Natural killer cell (primary cell): ENCODE measurements at regions not wholly inside any gene's neighbourhood (a gene's known extent, or its start where the extent isn't known, plus 50 kb on each side); places are given as distances from the start of the nearest gene placed in this dataset.
A peak's percentile ranks its signal among the peaks of the same experiment; 100 is the strongest.

Source experiments
- ATAC-seq, 3 donors: fragments of 150-1000 bp in 2 of 3; fragments of 200-7000 bp in 1 of 3; cut with Tn5 transposase; 1 replicate in 1 of 3; 2 replicates in 2 of 3; pipeline ENCODE4 v1.10.0; 2021; ENCODE audit warnings: mild to moderate bottlenecking in 2 of 3, moderate library complexity in 2 of 3
- DNase-seq, 2 donors: peaks; one replicate each; pipeline versions ENCODE4 v3.0.0 to v3.0.0-alpha.2; 2013 to 2021; ENCODE audit warnings: mixed read lengths in 1 of 2
- H3K27ac ChIP-seq: one replicate; pipeline ENCODE4 v1.5.1; 2013; ENCODE audit warnings: mild to moderate bottlenecking, low read length
- H3K27me3 ChIP-seq: one replicate; pipeline ENCODE4 v1.6.1; 2013; ENCODE audit warnings: low read length; ENCODE audit not compliant: control insufficient read depth, insufficient read depth
- H3K36me3 ChIP-seq: one replicate; pipeline ENCODE4 v1.6.1; 2013; ENCODE audit warnings: low read length; ENCODE audit not compliant: control insufficient read depth, insufficient read depth
- H3K4me1 ChIP-seq: one replicate; pipeline ENCODE4 v1.6.1; 2013; ENCODE audit warnings: low read length; ENCODE audit not compliant: control insufficient read depth, insufficient read depth
- H3K4me3 ChIP-seq: one replicate; pipeline ENCODE4 v1.5.1; 2013; ENCODE audit warnings: low read length
- H3K9me3 ChIP-seq: one replicate; pipeline ENCODE4 v1.6.1; 2013; ENCODE audit warnings: low read length; ENCODE audit not compliant: control insufficient read depth, insufficient read depth
- H3K27ac Mint-ChIP-seq, 2 donors: one replicate each; pipeline ENCODE4 v1.8.0; 2022; ENCODE audit warnings: mild to moderate bottlenecking in 2 of 2, mixed read lengths in 2 of 2, moderate library complexity in 1 of 2
- H3K27me3 Mint-ChIP-seq, 2 donors: one replicate each; pipeline ENCODE4 v1.8.0; 2022; ENCODE audit warnings: low read depth in 2 of 2, mixed read lengths in 2 of 2
- H3K36me3 Mint-ChIP-seq: one replicate; pipeline ENCODE4 v1.8.0; 2022; ENCODE audit warnings: mixed read lengths
- H3K4me1 Mint-ChIP-seq, 2 donors: one replicate each; pipeline ENCODE4 v1.8.0; 2022; ENCODE audit warnings: mixed read lengths in 2 of 2
- H3K4me3 Mint-ChIP-seq: one replicate; pipeline ENCODE4 v1.8.0; 2022; ENCODE audit warnings: mild to moderate bottlenecking, moderate library complexity, mixed read lengths
- H3K9me3 Mint-ChIP-seq, 2 donors: one replicate each; pipeline ENCODE4 v1.8.0; 2022; ENCODE audit warnings: mixed read lengths in 2 of 2
- CTCF ChIP-seq: fragments of 200-600 bp; IDR thresholded peaks from one replicate; pipeline ENCODE4 v1.8.0; 2022; ENCODE audit warnings: antibody characterized with exemption
- WGBS: methylation state at CpG from one replicate; pipeline ENCODE4 v1.1.7; 2013; ENCODE audit warnings: missing lambda C conversion rate; ENCODE audit not compliant: insufficient coverage; 5-methylcytosine and 5-hydroxymethylcytosine counted together
- intact Hi-C: fragments of 100-400 bp; cut with micrococcal nuclease; formaldehyde crosslinking; loops from one replicate; pipeline ENCODE4 v1.14.2; 2022

- DNase-seq = no peak
- H3K27me3 ChIP-seq = peaks cover 8% of the 10 kb centered on the region
- H3K27ac ChIP-seq = no peak overlapping the region
- Mint-ChIP-seq H3K4me3 (no peak overlapping the region), H3K4me1 (peaks cover 5 to 7% of the 10 kb centered on the region in 2 donors), H3K27me3 (peaks cover 10 to 31% of the 10 kb centered on the region in 2 donors), H3K9me3 (no peaks in the 10 kb centered on the region), H3K36me3 (peaks cover 7% of the 10 kb centered on the region), H3K27ac (no peak overlapping the region)
- no peaks in the 10 kb centered on the region for H3K36me3 ChIP-seq
- no peak overlapping the region for H3K4me3 ChIP-seq
- TF ChIP-seq CTCF = no peak
- intact Hi-C loops = no loop called here
- no peak for ATAC-seq
- H3K4me1 ChIP-seq = no peaks in the 10 kb centered on the region
- 58% methylated on average over 59 of the region's 59 CpGs for WGBS
- no peaks in the 10 kb centered on the region for H3K9me3 ChIP-seq
These were observed 166.7 kb downstream of the SEPTIN7 start for GRCh38 chr7:35967366-35968139.

- peak in 1 of 3 donors; percentile 14 for ATAC-seq
- no peak overlapping the region for H3K4me3 ChIP-seq
- intact Hi-C loops = no loop called here
- H3K27ac ChIP-seq = no peak overlapping the region
- peaks cover 8% of the 10 kb centered on the region for H3K27me3 ChIP-seq
- peaks cover 5 to 7% of the 10 kb centered on the region in 2 donors for H3K4me1 Mint-ChIP-seq
- no peak overlapping the region for H3K4me3 Mint-ChIP-seq
- H3K36me3 Mint-ChIP-seq = peaks cover 7% of the 10 kb centered on the region
- no peaks in the 10 kb centered on the region for H3K4me1 ChIP-seq
- H3K27me3 Mint-ChIP-seq = peaks cover 17 to 39% of the 10 kb centered on the region in 2 donors
- no peaks in the 10 kb centered on the region for H3K9me3 Mint-ChIP-seq
- WGBS = 95% methylated on average over 40 of the region's 40 CpGs
- H3K27ac Mint-ChIP-seq = no peak overlapping the region
- no peak for TF ChIP-seq CTCF
- no peak for DNase-seq
- no peaks in the 10 kb centered on the region for H3K9me3 ChIP-seq
- H3K36me3 ChIP-seq = no peaks in the 10 kb centered on the region
These were observed 167.5 kb downstream of the SEPTIN7 start for GRCh38 chr7:35968140-35968940.

- ATAC-seq = no peak
- H3K4me1 ChIP-seq = no peaks in the 10 kb centered on the region
These were observed 168.2 kb downstream of the SEPTIN7 start for GRCh38 chr7:35969066-35969465.

More at GRCh38 chr7:35969066-35969465, 168.2 kb downstream of the SEPTIN7 start:
- Histone ChIP-seq H3K27me3 (peaks cover 8% of the 10 kb centered on the region), H3K4me3 (no peak overlapping the region), H3K27ac (no peak overlapping the region), H3K9me3 (no peaks in the 10 kb centered on the region), H3K36me3 (no peaks in the 10 kb centered on the region)
- 91% methylated on average over 10 of the region's 10 CpGs for WGBS
- no peaks in the 10 kb centered on the region for H3K9me3 Mint-ChIP-seq
- H3K27ac Mint-ChIP-seq = no peak overlapping the region
- no peak for TF ChIP-seq CTCF
- H3K27me3 Mint-ChIP-seq = peaks cover 17 to 43% of the 10 kb centered on the region in 2 donors
- peaks cover 7% of the 10 kb centered on the region for H3K36me3 Mint-ChIP-seq
- H3K4me3 Mint-ChIP-seq = no peak overlapping the region
- no peak for DNase-seq
- intact Hi-C loops = no loop called here
- H3K4me1 Mint-ChIP-seq = peaks cover 5 to 7% of the 10 kb centered on the region in 2 donors
